HEK293T (cell line): ENCODE measurements at regions not wholly inside any gene's neighbourhood (a gene's known extent, or its start where the extent isn't known, plus 50 kb on each side); places are given as distances from the start of the nearest gene placed in this dataset.

ENCODE experiments used
- ARNT ChIP-seq: fragments of 450-650 bp; IDR thresholded peaks from 2 replicates; pipeline ENCODE4 v1.6.1; 2017; ENCODE audit warnings: mild to moderate bottlenecking
- BHLHE40 ChIP-seq: fragments of 450-650 bp; IDR thresholded peaks from 2 replicates; pipeline ENCODE4 v1.6.1; 2016; ENCODE audit warnings: mild to moderate bottlenecking, moderate library complexity, borderline replicate concordance
- ELF4 ChIP-seq: fragments of 450-650 bp; IDR thresholded peaks from 2 replicates; pipeline ENCODE4 v1.6.1; 2017; ENCODE audit warnings: antibody characterized with exemption
- FOXA1 ChIP-seq: fragments of 450-650 bp; IDR thresholded peaks from 2 replicates; pipeline ENCODE4 v1.6.1; 2016; ENCODE audit warnings: mild to moderate bottlenecking
- FOXK2 ChIP-seq: fragments of 450-650 bp; IDR thresholded peaks from 2 replicates; pipeline ENCODE4 v1.6.1; 2016; ENCODE audit warnings: mild to moderate bottlenecking
- FOXM1 ChIP-seq: fragments of 450-650 bp; IDR thresholded peaks from 2 replicates; pipeline ENCODE4 v1.6.1; 2017; ENCODE audit warnings: mild to moderate bottlenecking, borderline replicate concordance
- HDGF ChIP-seq: fragments of 450-650 bp; IDR thresholded peaks from 2 replicates; pipeline ENCODE4 v1.6.1; 2017; ENCODE audit warnings: antibody characterized with exemption, borderline replicate concordance
- LEF1 ChIP-seq: fragments of 450-650 bp; IDR thresholded peaks from 2 replicates; pipeline ENCODE4 v1.6.1; 2017; ENCODE audit warnings: mild to moderate bottlenecking, borderline replicate concordance
- SUZ12 ChIP-seq: fragments of 450-650 bp; IDR thresholded peaks from 2 replicates; pipeline ENCODE4 v1.6.1; 2016; ENCODE audit warnings: mild to moderate bottlenecking
- ZNF384 ChIP-seq: fragments of 450-650 bp; IDR thresholded peaks from 2 replicates; pipeline ENCODE4 v1.6.1; 2016

- TF ChIP-seq SUZ12 (no peak), LEF1 (no peak), FOXA1 (no peak), FOXK2 (no peak), FOXM1 (no peak), BHLHE40 (no peak), ELF4 (no peak), ARNT (no peak), HDGF (no peak), ZNF384 (no peak)
Measured at GRCh38 chr3:73225991-73226390, 164.5 kb downstream of the EBLN2 start.
